Osteocyte (in vitro differentiated cells): ENCODE measurements at regions not wholly inside any gene's neighbourhood (a gene's known extent, or its start where the extent isn't known, plus 50 kb on each side); places are given as distances from the start of the nearest gene placed in this dataset.

Source experiments
- DNase-seq: peaks from one replicate; pipeline ENCODE4 v3.0.0; 2021; ENCODE audit warnings: mixed read lengths; ENCODE audit not compliant: unreplicated experiment; ENCODE audit errors: extremely low spot score
- H3K27ac Mint-ChIP-seq: one replicate; pipeline ENCODE4 v1.8.0; 2021; ENCODE audit warnings: mild to moderate bottlenecking, mixed read lengths; ENCODE audit not compliant: unreplicated experiment
- H3K27me3 Mint-ChIP-seq: one replicate; pipeline ENCODE4 v1.8.0; 2021; ENCODE audit warnings: mixed read lengths; ENCODE audit not compliant: unreplicated experiment
- H3K36me3 Mint-ChIP-seq: one replicate; pipeline ENCODE4 v1.8.0; 2021; ENCODE audit warnings: mixed read lengths; ENCODE audit not compliant: unreplicated experiment
- H3K4me1 Mint-ChIP-seq: one replicate; pipeline ENCODE4 v1.8.0; 2021; ENCODE audit warnings: mixed read lengths; ENCODE audit not compliant: unreplicated experiment
- H3K4me3 Mint-ChIP-seq: one replicate; pipeline ENCODE4 v1.8.0; 2021; ENCODE audit warnings: mild to moderate bottlenecking, moderate library complexity, mixed read lengths; ENCODE audit not compliant: unreplicated experiment
- H3K9me3 Mint-ChIP-seq: one replicate; pipeline ENCODE4 v1.8.0; 2021; ENCODE audit warnings: mixed read lengths; ENCODE audit not compliant: unreplicated experiment
- TF ChIP-seq, protein P1 (sequence below): fragments of 200-600 bp; sonication (generic); IDR thresholded peaks from 2 replicates; pipeline ENCODE4 v1.5.0; 2021; ENCODE audit warnings: antibody characterized with exemption, mild to moderate bottlenecking, moderate library complexity

GRCh38 chr18:67367540-67367939, 149.0 kb downstream of the DSEL start:
- H3K4me1 Mint-ChIP-seq: peaks cover 30% of the 10 kb centered on the region
- H3K36me3 Mint-ChIP-seq: peaks cover 6% of the 10 kb centered on the region
- H3K27ac Mint-ChIP-seq: no peak overlapping the region
- H3K4me3 Mint-ChIP-seq: no peak overlapping the region
- no peak for DNase-seq
- TF ChIP-seq, protein P1, sequence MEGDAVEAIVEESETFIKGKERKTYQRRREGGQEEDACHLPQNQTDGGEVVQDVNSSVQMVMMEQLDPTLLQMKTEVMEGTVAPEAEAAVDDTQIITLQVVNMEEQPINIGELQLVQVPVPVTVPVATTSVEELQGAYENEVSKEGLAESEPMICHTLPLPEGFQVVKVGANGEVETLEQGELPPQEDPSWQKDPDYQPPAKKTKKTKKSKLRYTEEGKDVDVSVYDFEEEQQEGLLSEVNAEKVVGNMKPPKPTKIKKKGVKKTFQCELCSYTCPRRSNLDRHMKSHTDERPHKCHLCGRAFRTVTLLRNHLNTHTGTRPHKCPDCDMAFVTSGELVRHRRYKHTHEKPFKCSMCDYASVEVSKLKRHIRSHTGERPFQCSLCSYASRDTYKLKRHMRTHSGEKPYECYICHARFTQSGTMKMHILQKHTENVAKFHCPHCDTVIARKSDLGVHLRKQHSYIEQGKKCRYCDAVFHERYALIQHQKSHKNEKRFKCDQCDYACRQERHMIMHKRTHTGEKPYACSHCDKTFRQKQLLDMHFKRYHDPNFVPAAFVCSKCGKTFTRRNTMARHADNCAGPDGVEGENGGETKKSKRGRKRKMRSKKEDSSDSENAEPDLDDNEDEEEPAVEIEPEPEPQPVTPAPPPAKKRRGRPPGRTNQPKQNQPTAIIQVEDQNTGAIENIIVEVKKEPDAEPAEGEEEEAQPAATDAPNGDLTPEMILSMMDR: no peak
- H3K9me3 Mint-ChIP-seq: peaks cover 9% of the 10 kb centered on the region
- H3K27me3 Mint-ChIP-seq: no peaks in the 10 kb centered on the region

GRCh38 chr18:67363694-67364093, 152.8 kb downstream of the DSEL start:
- peaks cover 4% of the 10 kb centered on the region for H3K9me3 Mint-ChIP-seq
- peaks cover 3% of the 10 kb centered on the region for H3K36me3 Mint-ChIP-seq
- no peak overlapping the region for H3K27ac Mint-ChIP-seq
- DNase-seq: no peak
- H3K4me3 Mint-ChIP-seq: no peak overlapping the region
- TF ChIP-seq, protein P1: no peak
- no peaks in the 10 kb centered on the region for H3K27me3 Mint-ChIP-seq
- peaks cover 48% of the 10 kb centered on the region for H3K4me1 Mint-ChIP-seq

DNA sequence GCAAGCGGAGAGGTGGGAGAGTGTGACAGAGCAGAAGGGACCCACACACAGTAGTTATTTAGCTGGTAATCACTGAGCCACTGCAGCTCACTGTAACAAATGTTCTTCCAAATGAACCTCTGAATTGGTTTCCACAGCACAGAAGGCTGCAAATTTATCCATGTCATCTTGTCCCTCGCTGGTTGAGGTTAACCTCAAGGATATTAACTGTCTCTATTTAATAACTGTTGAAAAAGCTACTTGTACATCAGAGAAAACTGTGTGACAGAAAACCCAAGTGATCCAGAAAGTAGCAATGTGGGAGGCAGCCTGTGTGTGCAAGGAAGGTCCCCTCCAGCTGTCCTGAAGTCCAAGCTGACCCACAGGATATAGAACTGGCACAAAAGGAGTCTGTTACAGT, 153.6 kb downstream of the DSEL start:
- no peaks in the 10 kb centered on the region for H3K27me3 Mint-ChIP-seq
- H3K9me3 Mint-ChIP-seq: peaks cover 4% of the 10 kb centered on the region
- peaks cover 48% of the 10 kb centered on the region for H3K4me1 Mint-ChIP-seq
- DNase-seq: no peak
- peak overlapping the region; percentile 27 for H3K27ac Mint-ChIP-seq
- peaks cover 3% of the 10 kb centered on the region for H3K36me3 Mint-ChIP-seq
- TF ChIP-seq, protein P1: no peak
- H3K4me3 Mint-ChIP-seq: no peak overlapping the region

DNA sequence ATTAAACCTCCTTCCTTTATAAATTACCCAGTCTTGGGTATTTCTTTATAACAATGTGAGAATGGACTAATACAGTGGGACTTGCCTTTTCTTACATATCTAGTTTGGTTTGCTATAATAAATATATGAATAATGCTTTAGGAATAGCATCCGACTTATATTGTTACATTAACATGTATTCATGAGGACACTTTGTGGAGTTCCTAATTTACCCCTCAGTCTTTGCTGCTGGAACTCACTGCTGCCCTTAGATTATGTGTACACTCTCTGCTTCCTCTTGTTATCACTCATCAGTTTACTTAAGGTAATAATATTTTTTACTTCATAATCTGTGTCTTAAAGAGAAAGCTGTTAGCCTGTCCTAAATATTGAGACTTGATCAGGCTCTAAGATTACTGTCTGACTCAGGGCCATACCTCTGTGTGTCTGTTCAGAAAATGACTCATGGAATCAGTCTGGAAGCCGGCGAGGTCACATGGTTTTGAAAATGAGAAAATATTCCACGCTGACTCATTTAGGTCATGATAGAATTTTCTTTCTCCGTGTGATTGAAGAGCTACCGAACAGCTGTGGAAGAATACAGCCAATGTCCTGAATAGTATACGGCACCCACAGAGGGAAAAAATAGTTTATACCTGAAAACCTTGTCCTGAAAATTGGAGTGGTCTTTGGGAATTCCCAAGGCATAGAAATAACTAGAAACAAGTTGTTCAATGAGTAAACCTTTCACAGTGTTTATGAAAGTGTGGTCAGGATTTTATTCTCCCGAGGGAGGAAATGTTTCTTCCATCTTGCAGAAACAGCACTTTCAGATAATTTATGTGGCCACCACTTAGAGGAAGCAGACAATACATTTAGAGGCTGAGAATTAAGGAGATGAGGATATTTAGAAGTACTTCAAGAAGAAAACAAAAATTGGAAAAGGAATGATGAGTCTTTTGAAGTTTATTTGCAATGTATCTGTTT, 156.4 kb downstream of the DSEL start:
- no peaks in the 10 kb centered on the region for H3K27me3 Mint-ChIP-seq
- H3K4me3 Mint-ChIP-seq: peak overlapping the region; percentile 64
- no peak for DNase-seq
- peaks cover 42% of the 10 kb centered on the region for H3K4me1 Mint-ChIP-seq
- TF ChIP-seq, protein P1: no peak
- H3K36me3 Mint-ChIP-seq: no peaks in the 10 kb centered on the region
- no peaks in the 10 kb centered on the region for H3K9me3 Mint-ChIP-seq
- peak overlapping the region; percentile 94 for H3K27ac Mint-ChIP-seq

GRCh38 chr18:67358947-67359346, 157.6 kb downstream of the DSEL start:
- no peaks in the 10 kb centered on the region for H3K27me3 Mint-ChIP-seq
- TF ChIP-seq, protein P1: no peak
- H3K36me3 Mint-ChIP-seq: no peaks in the 10 kb centered on the region
- H3K9me3 Mint-ChIP-seq: no peaks in the 10 kb centered on the region
- no peak for DNase-seq
- peak overlapping the region; percentile 94 for H3K27ac Mint-ChIP-seq
- peaks cover 42% of the 10 kb centered on the region for H3K4me1 Mint-ChIP-seq
- no peak overlapping the region for H3K4me3 Mint-ChIP-seq
